MM.1S (cell line): ENCODE measurements at regions not wholly inside any gene's neighbourhood (a gene's known extent, or its start where the extent isn't known, plus 50 kb on each side); places are given as distances from the start of the nearest gene placed in this dataset.

ENCODE experiments used
- CTCF ChIP-seq: fragments of 300-600 bp; sonication (generic); IDR thresholded peaks from 2 replicates; pipeline ENCODE4 v1.5.1; 2016; ENCODE audit warnings: antibody characterized with exemption, low read length, mixed read lengths
- EZH2 ChIP-seq: fragments of 300-600 bp; sonication (generic); optimal IDR thresholded peaks from 2 replicates; pipeline ENCODE3; 2017; ENCODE audit warnings: low read depth, mild to moderate bottlenecking, antibody characterized with exemption, low read length, mixed read lengths
- EZH2phosphoT487 ChIP-seq: fragments of 300-600 bp; sonication (generic); IDR thresholded peaks from 2 replicates; pipeline ENCODE4 v1.6.1; 2018; ENCODE audit warnings: antibody characterized with exemption, low read length

- no peak for TF ChIP-seq CTCF
- TF ChIP-seq EZH2: no peak
- TF ChIP-seq EZH2phosphoT487: no peak
Observed at GRCh38 chr13:31978021-31978420, 53.6 kb upstream of the FRY start.
